IMR-90 (cell line): ENCODE measurements at regions not wholly inside any gene's neighbourhood (a gene's known extent, or its start where the extent isn't known, plus 50 kb on each side); places are given as distances from the start of the nearest gene placed in this dataset.

Experiments used
- ATAC-seq: fragments of 200-7000 bp; cut with Tn5 transposase; 2 replicates; pipeline ENCODE4 v1.9.1; 2020; ENCODE audit warnings: low read depth, mild to moderate bottlenecking, moderate library complexity
- BruUV-seq: library from RNA; stranded (reverse); fragments of 400-500 nt; replicated peaks from 2 replicates; lab custom pipeline; 2021; lab: Mats Ljungman, UMichigan
- CTCF ChIA-PET: fragments of 300-600 bp; formaldehyde crosslinking; extraction: SDS; loops from one replicate; lab custom pipeline; 2021; ENCODE audit warnings: antibody characterized with exemption; lab: Yijun Ruan, JAX
- POLR2A ChIA-PET: fragments of 300-600 bp; sonication (Branson Sonifier 250); formaldehyde crosslinking; loops from one replicate; lab custom pipeline; 2022; ENCODE audit warnings: antibody characterized with exemption; ENCODE audit not compliant: unreplicated experiment; lab: Charles Lee
- DNase-seq: peaks from one replicate; pipeline ENCODE4 v3.0.0; 2013
- H2AFZ ChIP-seq: replicated peaks from 2 replicates; pipeline ENCODE3; 2013; ENCODE audit warnings: low read length, mild to moderate bottlenecking; ENCODE audit not compliant: poor library complexity
- H2AK5ac ChIP-seq: 2 replicates; pipeline ENCODE4 v1.6.1; 2013; ENCODE audit warnings: low read depth, low read length, inconsistent platforms
- H2AK9ac ChIP-seq: replicated peaks from 2 replicates; pipeline ENCODE3; 2013; ENCODE audit warnings: mild to moderate bottlenecking, low read depth, low read length, moderate library complexity; ENCODE audit not compliant: poor library complexity
- H2BK120ac ChIP-seq: 2 replicates; pipeline ENCODE4 v1.6.1; 2013; ENCODE audit warnings: low read depth, low read length, inconsistent platforms
- H2BK15ac ChIP-seq: 3 replicates; pipeline ENCODE4 v1.6.1; 2013; ENCODE audit warnings: low read depth, low read length, inconsistent platforms
- H2BK20ac ChIP-seq: 2 replicates; pipeline ENCODE4 v1.6.1; 2013; ENCODE audit warnings: low read depth, mild to moderate bottlenecking, inconsistent platforms, low read length, moderate library complexity
- H2BK5ac ChIP-seq: 2 replicates; pipeline ENCODE4 v1.6.1; 2013; ENCODE audit warnings: mild to moderate bottlenecking, low read depth, low read length, inconsistent platforms; ENCODE audit not compliant: poor library complexity, severe bottlenecking
- H3K14ac ChIP-seq: replicated peaks from 2 replicates; pipeline ENCODE4 v1.6.1; 2013; ENCODE audit warnings: low read depth, low read length, inconsistent platforms
- H3K18ac ChIP-seq: 2 replicates; pipeline ENCODE4 v1.6.1; 2013; ENCODE audit warnings: low read depth, low read length, control low read depth
- H3K23ac ChIP-seq: 2 replicates; pipeline ENCODE4 v1.6.1; 2013; ENCODE audit warnings: low read depth, low read length, inconsistent platforms
- H3K27ac ChIP-seq: 2 replicates; pipeline ENCODE4 v1.5.1; 2013; ENCODE audit warnings: mild to moderate bottlenecking, control low read depth, low read length; ENCODE audit not compliant: insufficient read depth
- H3K27me3 ChIP-seq: 2 replicates; pipeline ENCODE4 v1.6.1; 2013; ENCODE audit warnings: low read length; ENCODE audit not compliant: control insufficient read depth, insufficient read depth
- H3K36me3 ChIP-seq: 2 replicates; pipeline ENCODE4 v1.6.1; 2013; ENCODE audit warnings: low read length, mixed read lengths; ENCODE audit not compliant: control insufficient read depth, insufficient read depth
- H3K4ac ChIP-seq: 2 replicates; pipeline ENCODE4 v1.6.1; 2013; ENCODE audit warnings: low read depth, low read length, inconsistent platforms
- H3K4me1 ChIP-seq: 2 replicates; pipeline ENCODE4 v1.6.1; 2013; ENCODE audit warnings: low read length, mixed read lengths; ENCODE audit not compliant: control insufficient read depth, insufficient read depth
- H3K4me2 ChIP-seq: 2 replicates; pipeline ENCODE4 v1.6.1; 2013; ENCODE audit warnings: low read depth, mild to moderate bottlenecking, control low read depth, low read length, moderate library complexity
- H3K4me3 ChIP-seq: 2 replicates; pipeline ENCODE4 v1.5.1; 2013; ENCODE audit warnings: low read depth, mild to moderate bottlenecking, control low read depth, low read length, moderate library complexity; ENCODE audit not compliant: insufficient read depth
- H3K56ac ChIP-seq: 2 replicates; pipeline ENCODE4 v1.6.1; 2013; ENCODE audit warnings: low read length, inconsistent platforms; ENCODE audit not compliant: insufficient read depth; ENCODE audit errors: extremely low read depth
- H3K79me1 ChIP-seq, 2 experiments: 2 replicates each; pipeline ENCODE4 v1.6.1; 2013; ENCODE audit warnings: low read length in 2 of 2, inconsistent platforms in 1 of 2, low read depth in 1 of 2
- H3K9ac ChIP-seq: 2 replicates; pipeline ENCODE4 v1.6.1; 2013; ENCODE audit warnings: low read depth, low read length, control low read depth
- H3K9me1 ChIP-seq: 2 replicates; pipeline ENCODE4 v1.6.1; 2013; ENCODE audit warnings: low read length, inconsistent platforms; ENCODE audit not compliant: insufficient read depth
- H3K9me3 ChIP-seq: 2 replicates; pipeline ENCODE4 v1.6.1; 2013; ENCODE audit warnings: low read length; ENCODE audit not compliant: control insufficient read depth, insufficient read depth
- H4K20me1 ChIP-seq: 2 replicates; pipeline ENCODE4 v1.6.1; 2013; ENCODE audit warnings: low read length, inconsistent platforms; ENCODE audit not compliant: insufficient read depth
- H4K5ac ChIP-seq: 2 replicates; pipeline ENCODE4 v1.6.1; 2013; ENCODE audit warnings: mild to moderate bottlenecking, low read depth, low read length, control low read depth
- H4K8ac ChIP-seq, 2 experiments: 2 replicates each; pipeline ENCODE4 v1.6.1; 2013; ENCODE audit warnings: low read depth in 2 of 2, low read length in 2 of 2, control low read depth in 1 of 2, inconsistent platforms in 1 of 2
- H4K91ac ChIP-seq: 2 replicates; pipeline ENCODE4 v1.6.1; 2013; ENCODE audit warnings: low read depth, low read length, inconsistent platforms; ENCODE audit not compliant: insufficient read depth
- BHLHE40 ChIP-seq: fragments of 150-350 bp; IDR thresholded peaks from 2 replicates; pipeline ENCODE4 v1.6.1; 2016; ENCODE audit warnings: mild to moderate bottlenecking, low read depth, low read length
- CEBPB ChIP-seq: IDR thresholded peaks from 2 replicates; pipeline ENCODE4 v1.6.1; 2012; ENCODE audit warnings: low read depth, low read length, improper control_type of control experiment
- CHD1 ChIP-seq: IDR thresholded peaks from 2 replicates; pipeline ENCODE4 v1.6.1; 2012; ENCODE audit warnings: low read depth, low read length, improper control_type of control experiment
- CTCF ChIP-seq: conservative IDR thresholded peaks from 2 replicates; pipeline ENCODE4 v1.5.1; 2012; ENCODE audit warnings: mild to moderate bottlenecking, low read depth, low read length, improper control_type of control experiment
- ELK1 ChIP-seq: fragments of 150-350 bp; IDR thresholded peaks from 2 replicates; pipeline ENCODE4 v1.6.1; 2016; ENCODE audit warnings: low read depth, mild to moderate bottlenecking, low read length, moderate library complexity, borderline replicate concordance
- FOS ChIP-seq: fragments of 150-350 bp; IDR thresholded peaks from 2 replicates; pipeline ENCODE4 v1.6.1; 2016; ENCODE audit warnings: low read depth, low read length
- MAFK ChIP-seq: IDR thresholded peaks from 2 replicates; pipeline ENCODE4 v1.6.1; 2012; ENCODE audit warnings: low read depth, low read length, improper control_type of control experiment
- MAZ ChIP-seq: IDR thresholded peaks from 2 replicates; pipeline ENCODE4 v1.6.1; 2012; ENCODE audit warnings: low read depth, mild to moderate bottlenecking, low read length, improper control_type of control experiment, moderate library complexity, borderline replicate concordance
- MXI1 ChIP-seq: IDR thresholded peaks from 2 replicates; pipeline ENCODE4 v1.6.1; 2012; ENCODE audit warnings: low read depth, mild to moderate bottlenecking, low read length, moderate library complexity, borderline replicate concordance
- NFE2L2 ChIP-seq: fragments of 150-350 bp; IDR thresholded peaks from 2 replicates; pipeline ENCODE4 v1.6.1; 2016; ENCODE audit warnings: low read depth, mild to moderate bottlenecking, low read length
- POLR2A ChIP-seq: IDR thresholded peaks from 2 replicates; pipeline ENCODE4 v1.6.1; 2012; ENCODE audit warnings: mild to moderate bottlenecking, low read depth, low read length
- RAD21 ChIP-seq: IDR thresholded peaks from 2 replicates; pipeline ENCODE4 v1.6.1; 2012; ENCODE audit warnings: low read length, improper control_type of control experiment
- RCOR1 ChIP-seq: IDR thresholded peaks from 2 replicates; pipeline ENCODE4 v1.6.1; 2012; ENCODE audit warnings: mild to moderate bottlenecking, low read length, improper control_type of control experiment; ENCODE audit not compliant: insufficient replicate concordance
- RFX5 ChIP-seq: IDR thresholded peaks from 2 replicates; pipeline ENCODE4 v1.8.0; 2012; ENCODE audit warnings: low read depth, mild to moderate bottlenecking, low read length, moderate library complexity
- SMC3 ChIP-seq: fragments of 150-350 bp; IDR thresholded peaks from 2 replicates; pipeline ENCODE4 v1.6.1; 2016; ENCODE audit warnings: low read depth, mild to moderate bottlenecking, antibody characterized with exemption, low read length, moderate library complexity
- dilution Hi-C: fragments of 300-500 bp; cut with HindIII; formaldehyde crosslinking; loops from one replicate; pipeline ENCODE4 v1.14.3; 2018; ENCODE audit warnings: low sequenced_read_pairs; ENCODE audit not compliant: unreplicated experiment
- in situ Hi-C: fragments of 300-500 bp; cut with MboI; formaldehyde crosslinking; loops from 3 replicates; pipeline ENCODE4 v1.14.3; 2019; ENCODE audit warnings: low sequenced_read_pairs, inconsistent platforms, mixed read lengths
- intact Hi-C: fragments of 100-400 bp; cut with micrococcal nuclease; formaldehyde crosslinking; loops from 2 replicates; pipeline ENCODE4 v1.10.0; 2022
- TF ChIP-seq, protein P1 (sequence below): fragments of 150-350 bp; IDR thresholded peaks from 2 replicates; pipeline ENCODE4 v1.6.1; 2017; ENCODE audit warnings: mild to moderate bottlenecking, antibody characterized with exemption, low read length, low read depth

DNA sequence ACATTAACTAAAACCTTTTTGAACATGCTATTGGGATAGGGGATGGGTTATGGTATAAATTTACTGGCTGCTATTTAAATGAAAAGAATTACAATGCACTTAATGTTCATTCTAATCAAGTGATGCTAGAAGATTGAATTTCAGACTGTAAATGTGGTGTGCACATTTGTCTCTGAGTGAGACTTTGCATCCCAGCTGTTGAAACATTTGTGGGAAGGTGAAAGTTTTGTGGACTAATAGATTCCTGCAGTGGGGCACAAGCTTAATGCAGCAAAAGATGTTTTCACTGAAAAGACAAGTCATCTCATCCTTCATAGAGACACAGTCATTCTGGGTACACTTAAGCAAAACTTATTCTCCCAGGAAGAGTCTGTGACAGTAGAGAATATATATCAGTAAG lies 323.6 kb downstream of the NFIB start:
- no peak overlapping the region for H4K8ac ChIP-seq
- no peak overlapping the region for H4K5ac ChIP-seq
- in situ Hi-C loops, result no loop called here
- no peak overlapping the region for H3K56ac ChIP-seq
- H3K9me1 ChIP-seq, result no peaks in the 10 kb centered on the region
- H3K36me3 ChIP-seq, result no peaks in the 10 kb centered on the region
- DNase-seq, result no peak
- H2AK5ac ChIP-seq, result no peak overlapping the region
- no peak overlapping the region for H3K23ac ChIP-seq
- H3K4me3 ChIP-seq, result no peak overlapping the region
- no peak for ATAC-seq
- ChIA-PET CTCF (no interaction called here), POLR2A (no interaction called here)
- H3K4ac ChIP-seq, result no peak overlapping the region
- H2BK20ac ChIP-seq, result no peak overlapping the region
- dilution Hi-C loops, result no loop called here
- no peaks in the 10 kb centered on the region; the same call in 1 of the 2 replicates for H3K9me3 ChIP-seq
- no peak overlapping the region for H2AK9ac ChIP-seq
- no peaks in the 10 kb centered on the region for H3K27me3 ChIP-seq
- no peaks in the 10 kb centered on the region for H3K79me1 ChIP-seq
- H3K9ac ChIP-seq, result no peak overlapping the region
- intact Hi-C loops, result no loop called here
- H4K20me1 ChIP-seq, result no peaks in the 10 kb centered on the region
- H2BK5ac ChIP-seq, result no peak overlapping the region
- H2AFZ ChIP-seq, result no peak overlapping the region
- H3K4me1 ChIP-seq, result no peaks in the 10 kb centered on the region
- no peak overlapping the region for H3K14ac ChIP-seq
- H2BK15ac ChIP-seq, result no peak overlapping the region
- TF ChIP-seq CEBPB (no peak), RAD21 (no peak), SMC3 (no peak), NFE2L2 (no peak), FOS (no peak), MAFK (no peak), MAZ (no peak), RCOR1 (no peak), POLR2A (no peak), RFX5 (no peak), CTCF (no peak), CHD1 (no peak), ELK1 (no peak), BHLHE40 (no peak), MXI1 (no peak)
- TF ChIP-seq, protein P1, sequence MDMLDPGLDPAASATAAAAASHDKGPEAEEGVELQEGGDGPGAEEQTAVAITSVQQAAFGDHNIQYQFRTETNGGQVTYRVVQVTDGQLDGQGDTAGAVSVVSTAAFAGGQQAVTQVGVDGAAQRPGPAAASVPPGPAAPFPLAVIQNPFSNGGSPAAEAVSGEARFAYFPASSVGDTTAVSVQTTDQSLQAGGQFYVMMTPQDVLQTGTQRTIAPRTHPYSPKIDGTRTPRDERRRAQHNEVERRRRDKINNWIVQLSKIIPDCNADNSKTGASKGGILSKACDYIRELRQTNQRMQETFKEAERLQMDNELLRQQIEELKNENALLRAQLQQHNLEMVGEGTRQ, result no peak
- H3K18ac ChIP-seq, result no peak overlapping the region
- no peak overlapping the region for H2BK120ac ChIP-seq
- no peak overlapping the region for H3K4me2 ChIP-seq
- no peak overlapping the region for H4K91ac ChIP-seq
- H3K27ac ChIP-seq, result no peak overlapping the region
- no TSS peak for BruUV-seq
